ENCODE measurements at regions not wholly inside any gene's neighbourhood (a gene's known extent, or its start where the extent isn't known, plus 50 kb on each side); places are given as distances from the start of the nearest gene placed in this dataset.
"Not testable (repeated sequence)": the region's sequence is repeated elsewhere in the genome, so short reads cannot be mapped to it uniquely, and the experiment has no call there.

GRCh38 chr1:98550076-98550475 lies 111.4 kb upstream of the SNX7 start:
- no peak for TF ChIP-seq CTCF (conservative IDR thresholded peaks at IDR 0.05; ENCODE audit: low read depth)
- ChIA-PET POLR2A (ENCODE audit: low non-redundant PET) (no interaction called here), CTCF (interaction anchor here (0.7 kb wide), 1 partner anchor 1733 kb away, joined by 3 read pairs; no protein-coding TSS in a partner anchor)
- no peak overlapping the region for H3K27ac ChIP-seq
- DNase-seq (ENCODE audit: low spot score): no peak

- no peak overlapping the region for H3K27ac ChIP-seq
- TF ChIP-seq CTCF (conservative IDR thresholded peaks at IDR 0.05; ENCODE audit: low read depth): no peak
- no peak for DNase-seq (ENCODE audit: low spot score)
- POLR2A ChIA-PET (ENCODE audit: low non-redundant PET): no interaction called here
- CTCF ChIA-PET: interaction anchor here (0.6 kb wide), 1 partner anchor 1302 kb away, joined by 3 read pairs; no protein-coding TSS in a partner anchor
Measured at GRCh38 chr1:98546319-98546718, 115.2 kb upstream of the SNX7 start.

GRCh38 chr1:98538106-98538505 lies 123.4 kb upstream of the SNX7 start:
- POLR2A ChIA-PET (ENCODE audit: low non-redundant PET): no interaction called here
- no peak overlapping the region for H3K27ac ChIP-seq

GRCh38 chr1:98523256-98523655 lies 138.3 kb upstream of the SNX7 start:
- POLR2A ChIA-PET (ENCODE audit: low non-redundant PET): no interaction called here
- TF ChIP-seq CTCF (conservative IDR thresholded peaks at IDR 0.05; ENCODE audit: low read depth): no peak
- no peak for DNase-seq (ENCODE audit: low spot score)
- H3K27ac ChIP-seq: no peak overlapping the region
- CTCF ChIA-PET: no interaction called here

More at GRCh38 chr1:98538106-98538505, 123.4 kb upstream of the SNX7 start:
- CTCF ChIA-PET: no interaction called here
- no peak for DNase-seq (ENCODE audit: low spot score)
- TF ChIP-seq CTCF (conservative IDR thresholded peaks at IDR 0.05; ENCODE audit: low read depth): no peak

- H3K27ac ChIP-seq: no peak overlapping the region
- ChIA-PET CTCF (interaction anchor here (0.5 kb wide), 1 partner anchor 462 kb away, joined by 3 read pairs; no protein-coding TSS in a partner anchor), POLR2A (ENCODE audit: low non-redundant PET) (no interaction called here)
- no peak for TF ChIP-seq CTCF (conservative IDR thresholded peaks at IDR 0.05; ENCODE audit: low read depth)
- no peak for DNase-seq (ENCODE audit: low spot score)
Measured at GRCh38 chr1:98516306-98516705, 145.2 kb upstream of the SNX7 start.

- CTCF ChIA-PET: no interaction called here
- H3K27ac ChIP-seq: no peak overlapping the region
- POLR2A ChIA-PET (ENCODE audit: low non-redundant PET): no interaction called here
- no peak for TF ChIP-seq CTCF (conservative IDR thresholded peaks at IDR 0.05; ENCODE audit: low read depth)
- no peak for DNase-seq (ENCODE audit: low spot score)
Measured at GRCh38 chr1:98515744-98516143, 145.8 kb upstream of the SNX7 start.

- CTCF ChIA-PET; H3K27ac ChIP-seq; DNase-seq (ENCODE audit: low spot score); POLR2A ChIA-PET (ENCODE audit: low non-redundant PET): not testable (repeated sequence)
Measured at GRCh38 chr1:98512216-98512615, 149.3 kb upstream of the SNX7 start.

Data from RWPE1 (cell line).